Gastroesophageal sphincter (tissue), 3 donors: ENCODE measurements at regions not wholly inside any gene's neighbourhood (a gene's known extent, or its start where the extent isn't known, plus 50 kb on each side); places are given as distances from the start of the nearest gene placed in this dataset.

Experiments
- EP300 ChIP-seq: sonication (generic); formaldehyde crosslinking; IDR thresholded peaks from one replicate; pipeline ENCODE4 v1.6.1; 2017; ENCODE audit warnings: antibody characterized with exemption, mild to moderate bottlenecking
- POLR2A ChIP-seq, 2 donors: fragments of 450-650 bp; IDR thresholded peaks; one replicate each; pipeline ENCODE4 v1.6.1; 2017; ENCODE audit warnings: antibody characterized with exemption in 2 of 2, mild to moderate bottlenecking in 2 of 2, moderate library complexity in 1 of 2
- POLR2AphosphoS5 ChIP-seq: sonication (generic); formaldehyde crosslinking; IDR thresholded peaks from one replicate; pipeline ENCODE4 v1.6.1; 2017; ENCODE audit warnings: antibody characterized with exemption
- TF ChIP-seq, protein P1 (sequence below), 4 experiments: fragments of 200-600 bp in 2 of 4; fragments of 450-650 bp in 2 of 4; sonication (generic) in 1 of 4; IDR thresholded peaks; one replicate each; pipeline ENCODE4 v1.5.1; 2017 to 2019; ENCODE audit warnings: antibody characterized with exemption in 4 of 4, mild to moderate bottlenecking in 2 of 4, moderate library complexity in 2 of 4

DNA sequence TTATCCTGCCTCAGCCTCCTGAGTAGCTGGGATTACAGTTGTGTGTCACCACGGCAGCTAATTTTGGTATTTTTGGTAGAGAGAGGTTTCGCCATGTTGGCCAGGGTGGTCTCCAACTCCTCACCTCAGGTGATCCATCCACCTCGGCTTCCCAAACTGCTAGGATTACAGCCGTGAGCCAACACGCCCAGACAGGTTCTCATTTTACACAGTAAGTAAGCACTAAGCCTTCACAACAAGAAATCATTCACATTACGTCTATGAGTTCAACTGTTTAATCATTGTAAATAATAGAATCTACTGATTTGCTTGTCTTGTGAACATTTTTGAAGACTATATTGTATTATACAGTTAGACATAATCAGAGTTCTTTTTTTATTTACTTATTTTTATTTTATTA, 131.5 kb upstream of the LRATD1 start:
- TF ChIP-seq, protein P1, sequence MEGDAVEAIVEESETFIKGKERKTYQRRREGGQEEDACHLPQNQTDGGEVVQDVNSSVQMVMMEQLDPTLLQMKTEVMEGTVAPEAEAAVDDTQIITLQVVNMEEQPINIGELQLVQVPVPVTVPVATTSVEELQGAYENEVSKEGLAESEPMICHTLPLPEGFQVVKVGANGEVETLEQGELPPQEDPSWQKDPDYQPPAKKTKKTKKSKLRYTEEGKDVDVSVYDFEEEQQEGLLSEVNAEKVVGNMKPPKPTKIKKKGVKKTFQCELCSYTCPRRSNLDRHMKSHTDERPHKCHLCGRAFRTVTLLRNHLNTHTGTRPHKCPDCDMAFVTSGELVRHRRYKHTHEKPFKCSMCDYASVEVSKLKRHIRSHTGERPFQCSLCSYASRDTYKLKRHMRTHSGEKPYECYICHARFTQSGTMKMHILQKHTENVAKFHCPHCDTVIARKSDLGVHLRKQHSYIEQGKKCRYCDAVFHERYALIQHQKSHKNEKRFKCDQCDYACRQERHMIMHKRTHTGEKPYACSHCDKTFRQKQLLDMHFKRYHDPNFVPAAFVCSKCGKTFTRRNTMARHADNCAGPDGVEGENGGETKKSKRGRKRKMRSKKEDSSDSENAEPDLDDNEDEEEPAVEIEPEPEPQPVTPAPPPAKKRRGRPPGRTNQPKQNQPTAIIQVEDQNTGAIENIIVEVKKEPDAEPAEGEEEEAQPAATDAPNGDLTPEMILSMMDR (IDR thresholded peaks at IDR 0.05), result no peak
- no peak for TF ChIP-seq POLR2AphosphoS5
- no peak for TF ChIP-seq POLR2A (IDR thresholded peaks at IDR 0.05)
- no peak for TF ChIP-seq EP300
